Astrocyte (in vitro differentiated cells and primary cell): ENCODE measurements at regions not wholly inside any gene's neighbourhood (a gene's known extent, or its start where the extent isn't known, plus 50 kb on each side); places are given as distances from the start of the nearest gene placed in this dataset.

Experiments
- EZH2 ChIP-seq: IDR thresholded peaks from 2 replicates; pipeline ENCODE4 v1.6.1; 2012; ENCODE audit warnings: mild to moderate bottlenecking, low read length, inconsistent platforms; ENCODE audit not compliant: insufficient read depth
- TF ChIP-seq, protein P1 (sequence below): IDR thresholded peaks from 2 replicates; pipeline ENCODE4 v1.5.1; 2011; ENCODE audit warnings: low read depth, mild to moderate bottlenecking, inconsistent platforms, low read length, moderate library complexity; ENCODE audit not compliant: insufficient read depth

DNA sequence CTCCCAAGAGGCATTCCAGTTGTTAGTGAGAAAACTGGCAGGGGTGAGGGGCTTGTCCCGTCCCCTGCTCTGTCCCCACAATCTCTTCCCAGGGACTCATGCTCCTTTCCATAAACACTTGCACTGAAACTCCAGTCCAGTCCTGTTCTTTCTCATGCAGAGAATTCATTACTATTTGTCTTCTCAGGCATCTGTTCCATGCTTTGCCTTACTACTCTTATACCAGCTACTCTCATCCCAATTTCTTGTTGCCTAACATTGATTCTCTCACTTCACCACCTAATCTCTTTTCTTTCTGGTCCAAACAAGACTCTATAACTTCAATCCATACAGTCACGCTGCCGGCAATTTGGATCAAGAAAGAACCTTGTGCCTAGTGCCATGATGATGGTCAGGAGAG lies 97.1 kb upstream of the VEGFC start:
- TF ChIP-seq, protein P1, sequence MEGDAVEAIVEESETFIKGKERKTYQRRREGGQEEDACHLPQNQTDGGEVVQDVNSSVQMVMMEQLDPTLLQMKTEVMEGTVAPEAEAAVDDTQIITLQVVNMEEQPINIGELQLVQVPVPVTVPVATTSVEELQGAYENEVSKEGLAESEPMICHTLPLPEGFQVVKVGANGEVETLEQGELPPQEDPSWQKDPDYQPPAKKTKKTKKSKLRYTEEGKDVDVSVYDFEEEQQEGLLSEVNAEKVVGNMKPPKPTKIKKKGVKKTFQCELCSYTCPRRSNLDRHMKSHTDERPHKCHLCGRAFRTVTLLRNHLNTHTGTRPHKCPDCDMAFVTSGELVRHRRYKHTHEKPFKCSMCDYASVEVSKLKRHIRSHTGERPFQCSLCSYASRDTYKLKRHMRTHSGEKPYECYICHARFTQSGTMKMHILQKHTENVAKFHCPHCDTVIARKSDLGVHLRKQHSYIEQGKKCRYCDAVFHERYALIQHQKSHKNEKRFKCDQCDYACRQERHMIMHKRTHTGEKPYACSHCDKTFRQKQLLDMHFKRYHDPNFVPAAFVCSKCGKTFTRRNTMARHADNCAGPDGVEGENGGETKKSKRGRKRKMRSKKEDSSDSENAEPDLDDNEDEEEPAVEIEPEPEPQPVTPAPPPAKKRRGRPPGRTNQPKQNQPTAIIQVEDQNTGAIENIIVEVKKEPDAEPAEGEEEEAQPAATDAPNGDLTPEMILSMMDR: no peak
- TF ChIP-seq EZH2: no peak
